ENCODE measurements at regions not wholly inside any gene's neighbourhood (a gene's known extent, or its start where the extent isn't known, plus 50 kb on each side); places are given as distances from the start of the nearest gene placed in this dataset.

- Mint-ChIP-seq H3K36me3 (no peaks in the 10 kb centered on the region), H3K27ac (no peak overlapping the region), H3K9me3 (no peaks in the 10 kb centered on the region), H3K4me3 (no peak overlapping the region), H3K27me3 (no peaks in the 10 kb centered on the region), H3K4me1 (no peaks in the 10 kb centered on the region)
- ATAC-seq (ENCODE audit: low read depth in 2 of 2) (no peak), DNase-seq (no peak)
Measured at GRCh38 chr3:177673112-177673914, 476.0 kb upstream of the TBL1XR1 start.

- H3K4me1 Mint-ChIP-seq = no peaks in the 10 kb centered on the region
- no peak overlapping the region for H3K27ac Mint-ChIP-seq
- H3K9me3 Mint-ChIP-seq = no peaks in the 10 kb centered on the region
- H3K36me3 Mint-ChIP-seq = no peaks in the 10 kb centered on the region
- no peak for DNase-seq
- H3K4me3 Mint-ChIP-seq = no peak overlapping the region
- no peak for ATAC-seq (ENCODE audit: low read depth in 2 of 2)
- H3K27me3 Mint-ChIP-seq = no peaks in the 10 kb centered on the region
Measured at GRCh38 chr3:177674186-177674585, 476.9 kb upstream of the TBL1XR1 start.

DNA sequence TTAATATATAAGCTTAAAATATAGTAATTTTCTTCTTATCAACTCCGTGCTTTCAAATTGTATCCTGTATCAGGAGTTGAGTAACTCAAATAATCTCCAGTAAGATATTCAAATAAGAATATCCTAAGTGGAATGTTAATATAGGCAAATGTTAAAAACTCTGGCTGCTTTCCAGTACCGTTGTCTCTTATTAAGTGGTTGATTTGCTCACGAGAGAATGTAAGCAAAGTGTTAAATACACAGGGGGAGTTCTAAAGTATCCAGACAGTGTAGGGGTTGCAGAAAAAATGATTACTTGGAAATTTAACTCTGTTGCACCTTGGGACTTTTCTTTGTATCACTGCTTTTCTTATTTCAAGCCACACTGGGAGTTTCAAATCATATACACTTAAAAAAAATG lies 478.9 kb upstream of the TBL1XR1 start:
- ATAC-seq (ENCODE audit: low read depth in 2 of 2) (no peak), DNase-seq (no peak)
- Mint-ChIP-seq H3K27ac (no peak overlapping the region), H3K4me1 (no peaks in the 10 kb centered on the region), H3K4me3 (no peak overlapping the region), H3K36me3 (no peaks in the 10 kb centered on the region), H3K9me3 (no peaks in the 10 kb centered on the region), H3K27me3 (no peaks in the 10 kb centered on the region)

- ATAC-seq (ENCODE audit: low read depth in 2 of 2) = no peak
- H3K9me3 Mint-ChIP-seq = peaks cover 0 to 2% (median 0%) of the 10 kb centered on the region in 7 donors
- no peak for DNase-seq
- H3K36me3 Mint-ChIP-seq = no peaks in the 10 kb centered on the region
- no peaks in the 10 kb centered on the region for H3K27me3 Mint-ChIP-seq
- no peak overlapping the region for H3K27ac Mint-ChIP-seq
- no peak overlapping the region for H3K4me3 Mint-ChIP-seq
- peaks cover 0 to 7% (median 6%) of the 10 kb centered on the region in 3 donors for H3K4me1 Mint-ChIP-seq
Measured at GRCh38 chr3:177676947-177677587, 479.8 kb upstream of the TBL1XR1 start.

DNA sequence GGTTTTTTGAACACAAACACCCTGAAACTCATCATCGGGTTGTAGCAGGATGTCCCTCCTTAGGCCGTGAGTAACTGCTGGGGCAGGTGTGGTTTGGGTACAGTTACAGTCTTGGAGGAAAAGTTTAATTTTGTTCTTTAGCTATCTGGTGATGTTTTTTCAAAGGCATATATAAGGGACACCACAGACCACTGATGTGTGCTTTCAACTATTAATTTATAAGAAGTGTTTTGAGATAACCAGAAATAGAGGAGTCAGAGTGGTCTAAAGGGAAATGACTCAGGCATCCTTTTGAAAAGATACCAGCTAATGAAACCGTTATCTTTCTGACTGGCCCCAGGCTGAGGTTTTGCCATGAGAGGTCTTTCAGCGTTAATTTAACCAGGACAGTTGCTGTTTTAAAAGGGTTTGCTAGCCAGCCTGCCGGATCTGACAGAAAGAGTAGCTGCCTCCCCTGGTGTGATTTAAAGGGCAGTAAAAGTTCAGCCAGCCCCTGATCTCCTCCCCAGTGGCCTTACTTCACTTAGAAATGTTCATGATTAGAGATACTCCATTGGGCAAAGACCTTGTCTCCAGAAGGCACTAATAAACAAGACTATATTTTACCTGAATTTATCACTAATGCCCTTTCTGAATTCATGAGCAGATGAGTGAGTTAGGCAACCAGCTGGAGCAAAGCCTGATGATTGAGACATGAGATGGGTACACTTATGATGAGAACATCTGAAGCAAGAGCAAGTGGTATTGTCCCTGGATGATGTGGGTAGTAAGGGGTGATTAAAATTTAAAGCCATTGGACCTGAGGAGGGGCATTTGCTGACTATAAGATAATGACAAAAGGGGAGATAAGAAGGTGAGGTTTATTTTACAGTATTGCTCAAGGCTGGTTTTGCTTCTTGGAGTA lies 482.5 kb upstream of the TBL1XR1 start:
- H3K27ac Mint-ChIP-seq = no peak overlapping the region
- no peaks in the 10 kb centered on the region for H3K36me3 Mint-ChIP-seq
- ATAC-seq (ENCODE audit: low read depth in 2 of 2) (no peak), DNase-seq (no peak)
- H3K4me1 Mint-ChIP-seq = peaks cover 4 to 17% (median 16%) of the 10 kb centered on the region in 3 donors
- peaks cover 0 to 4% (median 0%) of the 10 kb centered on the region in 3 donors for H3K27me3 Mint-ChIP-seq
- peaks cover 0 to 2% (median 0%) of the 10 kb centered on the region in 7 donors for H3K9me3 Mint-ChIP-seq
- H3K4me3 Mint-ChIP-seq = no peak overlapping the region

GRCh38 chr3:177680472-177680821 lies 483.2 kb upstream of the TBL1XR1 start:
- ATAC-seq (ENCODE audit: low read depth in 2 of 2) (no peak), DNase-seq (no peak)
- H3K27ac Mint-ChIP-seq = no peak overlapping the region
- H3K4me3 Mint-ChIP-seq = no peak overlapping the region
- no peaks in the 10 kb centered on the region for H3K36me3 Mint-ChIP-seq
- peaks cover 4 to 17% (median 16%) of the 10 kb centered on the region in 3 donors for H3K4me1 Mint-ChIP-seq
- H3K27me3 Mint-ChIP-seq = peaks cover 0 to 4% (median 0%) of the 10 kb centered on the region in 3 donors
- H3K9me3 Mint-ChIP-seq = peaks cover 0 to 2% (median 0%) of the 10 kb centered on the region in 7 donors

DNA sequence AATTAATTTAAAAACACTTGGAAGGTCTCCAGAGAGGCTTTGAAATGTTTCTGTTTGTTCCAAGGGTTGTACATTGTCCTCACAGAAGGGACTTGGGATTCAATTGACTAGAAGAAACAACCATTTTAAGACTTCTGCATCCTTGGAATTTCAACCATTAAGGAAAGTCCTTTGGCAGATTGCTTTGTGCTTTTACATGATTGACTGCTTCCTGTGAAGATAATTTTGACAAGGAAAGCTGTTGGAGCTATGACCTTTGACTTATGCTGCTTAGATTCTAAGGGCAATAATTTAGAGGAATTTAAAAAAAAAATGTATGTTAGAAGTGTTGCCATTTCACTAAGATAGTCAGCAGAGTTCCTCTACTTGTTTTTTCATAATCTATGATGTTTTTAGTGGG lies 483.9 kb upstream of the TBL1XR1 start:
- Mint-ChIP-seq H3K27me3 (peaks cover 0 to 4% (median 0%) of the 10 kb centered on the region in 3 donors), H3K27ac (no peak overlapping the region), H3K9me3 (peaks cover 0 to 2% (median 0%) of the 10 kb centered on the region in 7 donors), H3K4me3 (no peak overlapping the region), H3K36me3 (no peaks in the 10 kb centered on the region), H3K4me1 (peaks cover 4 to 17% (median 16%) of the 10 kb centered on the region in 3 donors)
- DNase-seq = no peak
- ATAC-seq (ENCODE audit: low read depth in 2 of 2) = no peak

DNA sequence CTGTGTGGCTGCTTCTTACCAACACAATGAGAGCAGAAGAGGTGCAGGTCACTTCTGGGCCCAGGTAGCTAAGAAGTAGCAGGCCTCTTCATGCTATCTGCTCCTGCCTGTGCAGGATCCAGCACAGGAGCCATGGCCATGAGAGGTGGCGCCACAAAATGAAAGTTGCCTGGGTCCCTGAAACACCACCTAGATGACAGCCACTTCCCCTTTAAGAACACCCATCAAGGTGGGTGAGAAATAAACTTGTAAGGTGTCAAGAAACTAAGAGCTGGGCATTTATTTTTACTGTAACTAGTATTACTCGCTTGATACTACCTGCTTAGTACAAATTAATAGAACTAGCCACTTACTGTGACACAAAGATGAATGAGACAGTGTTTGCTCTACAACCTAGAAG lies 484.6 kb upstream of the TBL1XR1 start:
- Mint-ChIP-seq H3K4me3 (peak overlapping the region in 1 of 8 donors; percentile 21), H3K4me1 (peaks cover 4 to 17% (median 16%) of the 10 kb centered on the region in 3 donors), H3K36me3 (no peaks in the 10 kb centered on the region), H3K27me3 (peaks cover 0 to 4% (median 0%) of the 10 kb centered on the region in 3 donors), H3K27ac (no peak overlapping the region), H3K9me3 (peaks cover 0 to 2% (median 0%) of the 10 kb centered on the region in 7 donors)
- ATAC-seq (ENCODE audit: low read depth in 2 of 2) = no peak
- no peak for DNase-seq

DNA sequence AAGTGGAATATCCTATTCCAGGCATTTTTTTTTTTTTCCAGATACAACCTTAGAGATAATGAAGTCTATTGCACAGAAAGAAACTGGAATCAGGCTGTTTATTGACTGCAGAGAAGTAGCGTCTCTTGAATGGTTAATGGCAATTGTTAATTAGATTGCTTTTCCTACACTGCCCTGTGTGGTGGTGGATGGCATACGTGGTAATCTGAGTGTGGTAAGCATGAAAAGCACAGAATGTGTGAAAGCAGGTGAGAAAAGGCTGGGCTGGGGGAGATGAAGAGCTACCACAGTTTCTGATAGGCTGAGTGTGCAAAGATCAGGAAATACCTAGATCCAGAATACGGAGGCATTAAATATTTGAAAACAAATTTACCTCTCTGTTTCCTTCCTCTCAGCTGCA lies 486.3 kb upstream of the TBL1XR1 start:
- Mint-ChIP-seq H3K4me3 (no peak overlapping the region), H3K9me3 (peaks cover 0 to 2% (median 0%) of the 10 kb centered on the region in 7 donors), H3K27ac (no peak overlapping the region), H3K4me1 (peaks cover 4 to 17% (median 16%) of the 10 kb centered on the region in 3 donors), H3K36me3 (no peaks in the 10 kb centered on the region), H3K27me3 (peaks cover 0 to 4% (median 0%) of the 10 kb centered on the region in 3 donors)
- ATAC-seq (ENCODE audit: low read depth in 2 of 2) (no peak), DNase-seq (no peak)

DNA sequence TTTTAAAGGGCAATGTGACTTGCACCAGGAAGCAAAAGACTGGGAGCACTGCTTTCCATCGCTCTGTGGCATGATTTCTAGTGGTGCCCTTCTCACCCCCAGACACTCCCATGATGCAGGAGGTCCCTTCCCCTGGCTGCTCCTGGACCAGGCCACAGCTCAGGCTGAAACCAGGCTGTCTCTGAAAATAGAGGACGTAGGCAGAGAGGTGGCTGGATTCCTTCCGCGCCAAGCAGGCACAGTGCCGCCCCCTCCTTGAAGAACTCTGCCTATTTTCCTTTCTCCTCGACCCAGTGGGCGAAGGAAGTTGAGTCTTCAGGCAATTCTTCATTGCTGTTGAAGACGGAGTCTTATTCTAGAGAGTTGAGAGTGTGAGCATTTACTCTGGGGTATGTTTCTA lies 489.4 kb upstream of the TBL1XR1 start:
- Mint-ChIP-seq H3K9me3 (no peaks in the 10 kb centered on the region), H3K36me3 (no peaks in the 10 kb centered on the region), H3K27ac (peak overlapping the region in 1 of 6 donors; percentile 52), H3K4me1 (peaks cover 4 to 14% (median 12%) of the 10 kb centered on the region in 3 donors), H3K4me3 (no peak overlapping the region), H3K27me3 (peaks cover 0 to 4% (median 0%) of the 10 kb centered on the region in 3 donors)
- DNase-seq (no peak), ATAC-seq (ENCODE audit: low read depth in 2 of 2) (no peak)

GRCh38 chr3:177687291-177687690 lies 490.0 kb upstream of the TBL1XR1 start:
- Mint-ChIP-seq H3K36me3 (no peaks in the 10 kb centered on the region), H3K9me3 (no peaks in the 10 kb centered on the region), H3K4me3 (no peak overlapping the region), H3K27me3 (peaks cover 0 to 4% (median 0%) of the 10 kb centered on the region in 3 donors), H3K4me1 (peaks cover 6 to 8% (median 7%) of the 10 kb centered on the region in 3 donors), H3K27ac (no peak overlapping the region)
- no peak for ATAC-seq (ENCODE audit: low read depth in 2 of 2)
- no peak for DNase-seq

DNA sequence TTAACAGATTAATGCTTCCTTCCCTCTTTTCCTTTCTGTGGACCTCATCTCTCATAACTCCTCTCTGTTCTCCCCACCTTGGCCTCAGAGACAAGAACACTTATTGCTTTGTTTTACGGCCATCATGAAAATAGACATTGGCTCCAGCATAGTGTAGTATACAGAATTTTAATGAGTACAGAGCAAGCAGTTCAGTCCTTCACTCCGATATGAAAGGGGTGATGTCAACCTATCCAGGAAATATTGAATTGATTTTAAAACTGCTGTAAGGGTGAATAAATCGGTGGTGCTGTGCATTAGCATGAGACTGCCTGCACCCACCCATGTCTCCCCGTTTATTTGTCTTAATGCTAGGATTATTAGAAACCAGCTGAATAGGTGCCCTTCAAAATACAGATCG lies 490.9 kb upstream of the TBL1XR1 start:
- Mint-ChIP-seq H3K4me1 (peaks cover 0 to 4% (median 0%) of the 10 kb centered on the region in 3 donors), H3K4me3 (no peak overlapping the region), H3K9me3 (no peaks in the 10 kb centered on the region), H3K27ac (no peak overlapping the region), H3K27me3 (peaks cover 0 to 4% (median 0%) of the 10 kb centered on the region in 3 donors), H3K36me3 (no peaks in the 10 kb centered on the region)
- DNase-seq (no peak), ATAC-seq (ENCODE audit: low read depth in 2 of 2) (no peak)

- Mint-ChIP-seq H3K27ac (no peak overlapping the region), H3K36me3 (no peaks in the 10 kb centered on the region), H3K9me3 (no peaks in the 10 kb centered on the region), H3K4me3 (no peak overlapping the region), H3K27me3 (no peaks in the 10 kb centered on the region), H3K4me1 (peaks cover 1 to 8% (median 5%) of the 10 kb centered on the region in 3 donors)
- ATAC-seq (ENCODE audit: low read depth in 2 of 2) (no peak), DNase-seq (no peak)
Measured at GRCh38 chr3:177689077-177689476, 491.8 kb upstream of the TBL1XR1 start.

Measured in naive B cell (primary cell).